Fibroblast of lung (primary cell): ENCODE measurements at regions not wholly inside any gene's neighbourhood (a gene's known extent, or its start where the extent isn't known, plus 50 kb on each side); places are given as distances from the start of the nearest gene placed in this dataset.

Experiments used
- DNase-seq, 2 donors: peaks; one replicate each; pipeline versions ENCODE4 v3.0.0 to v3.0.0-alpha.2; 2010; ENCODE audit warnings: low read depth in 2 of 2
- H2AFZ ChIP-seq: 2 replicates; pipeline ENCODE4 v1.5.1; 2012; ENCODE audit warnings: low read length, control low read depth, inconsistent platforms
- H3K27ac ChIP-seq: 2 replicates; pipeline ENCODE4 v1.5.1; 2011; ENCODE audit warnings: low read length, control low read depth; ENCODE audit not compliant: insufficient read depth
- H3K27me3 ChIP-seq: 2 replicates; pipeline ENCODE4 v1.5.1; 2011; ENCODE audit warnings: mild to moderate bottlenecking, low read length; ENCODE audit not compliant: control insufficient read depth, insufficient read depth
- H3K36me3 ChIP-seq: 2 replicates; pipeline ENCODE4 v1.5.1; 2011; ENCODE audit warnings: low read length; ENCODE audit not compliant: control insufficient read depth, insufficient read depth
- H3K4me1 ChIP-seq: 2 replicates; pipeline ENCODE4 v1.5.1; 2011; ENCODE audit warnings: low read length; ENCODE audit not compliant: control insufficient read depth, insufficient read depth; ENCODE audit errors: extremely low read depth
- H3K4me2 ChIP-seq: 2 replicates; pipeline ENCODE4 v1.5.1; 2011; ENCODE audit warnings: low read length, control low read depth; ENCODE audit not compliant: insufficient read depth; ENCODE audit errors: extremely low read depth
- H3K4me3 ChIP-seq, 4 experiments: fragments of 200-600 bp in 1 of 4; sonication (generic) in 1 of 4; replicated peaks in 1 of 4; 2 replicates each; pipeline ENCODE4 v1.5.1; 2011 to 2016; ENCODE audit warnings: low read length in 4 of 4, low read depth in 3 of 4, mild to moderate bottlenecking in 3 of 4, control low read depth in 2 of 4, inconsistent platforms in 1 of 4, mixed read lengths in 1 of 4; ENCODE audit not compliant: insufficient read depth in 1 of 4; ENCODE audit errors: control extremely low read depth in 1 of 4
- H3K79me2 ChIP-seq: 2 replicates; pipeline ENCODE4 v1.5.1; 2012; ENCODE audit warnings: mild to moderate bottlenecking, low read length, inconsistent platforms; ENCODE audit not compliant: control insufficient read depth, insufficient read depth
- H3K9ac ChIP-seq: 2 replicates; pipeline ENCODE4 v1.5.1; 2011; ENCODE audit warnings: mild to moderate bottlenecking, low read length, control low read depth; ENCODE audit not compliant: insufficient read depth
- H3K9me3 ChIP-seq: 2 replicates; pipeline ENCODE4 v1.5.1; 2012; ENCODE audit warnings: low read depth, low read length; ENCODE audit not compliant: control insufficient read depth, insufficient read depth
- H4K20me1 ChIP-seq: 2 replicates; pipeline ENCODE4 v1.5.1; 2011; ENCODE audit warnings: low read length; ENCODE audit not compliant: control insufficient read depth, insufficient read depth; ENCODE audit errors: extremely low read depth
- CTCF ChIP-seq, 2 donors: IDR thresholded peaks in 1 of 2; conservative IDR thresholded peaks in 1 of 2; 1 replicate in 1 of 2; 2 replicates in 1 of 2; pipeline ENCODE4 v1.5.1; 2011 to 2012; ENCODE audit warnings: low read length in 2 of 2, control low read depth in 1 of 2, inconsistent platforms in 1 of 2, low read depth in 1 of 2, mild to moderate bottlenecking in 1 of 2
- EZH2 ChIP-seq: IDR thresholded peaks from 2 replicates; pipeline ENCODE4 v1.5.1; 2012; ENCODE audit warnings: low read length, control low read depth, mild to moderate bottlenecking; ENCODE audit errors: missing control alignments

GRCh38 chr2:11962707-11963328 lies 216.4 kb downstream of the LPIN1 start:
- H3K4me3 ChIP-seq = no peak overlapping the region

GRCh38 chr2:11963966-11964365 lies 217.5 kb downstream of the LPIN1 start:
- Histone ChIP-seq H3K36me3 (no peaks in the 10 kb centered on the region), H3K4me1 (no peaks in the 10 kb centered on the region), H4K20me1 (no peaks in the 10 kb centered on the region), H3K27ac (no peak overlapping the region), H3K9me3 (no peaks in the 10 kb centered on the region), H3K27me3 (no peaks in the 10 kb centered on the region), H3K4me2 (no peak overlapping the region), H3K4me3 (no peak overlapping the region), H2AFZ (no peak overlapping the region), H3K9ac (no peak overlapping the region), H3K79me2 (no peaks in the 10 kb centered on the region)
- no peak for DNase-seq
- TF ChIP-seq EZH2 (no peak), CTCF (conservative IDR thresholded peaks at IDR 0.05 in 1 of 2, IDR thresholded peaks at IDR 0.05 in 1 of 2; ENCODE audit: low read depth in 1 of 2, low read length in 2 of 2) (no peak)

More at GRCh38 chr2:11962707-11963328, 216.4 kb downstream of the LPIN1 start:
- no peaks in the 10 kb centered on the region for H3K27me3 ChIP-seq
- no peaks in the 10 kb centered on the region for H3K36me3 ChIP-seq
- no peak overlapping the region for H3K9ac ChIP-seq
- H2AFZ ChIP-seq = no peak overlapping the region
- no peak for TF ChIP-seq EZH2
- TF ChIP-seq CTCF (conservative IDR thresholded peaks at IDR 0.05 in 1 of 2, IDR thresholded peaks at IDR 0.05 in 1 of 2; ENCODE audit: low read depth in 1 of 2, low read length in 2 of 2) = no peak
- no peak for DNase-seq
- H3K79me2 ChIP-seq = no peaks in the 10 kb centered on the region
- H3K4me1 ChIP-seq = no peaks in the 10 kb centered on the region
- H3K27ac ChIP-seq = no peak overlapping the region
- no peaks in the 10 kb centered on the region for H4K20me1 ChIP-seq
- no peak overlapping the region for H3K4me2 ChIP-seq
- H3K9me3 ChIP-seq = no peaks in the 10 kb centered on the region

- Histone ChIP-seq H3K9ac (no peak overlapping the region), H2AFZ (no peak overlapping the region), H3K4me1 (no peaks in the 10 kb centered on the region), H3K27me3 (no peaks in the 10 kb centered on the region), H3K4me3 (no peak overlapping the region), H3K79me2 (no peaks in the 10 kb centered on the region), H3K27ac (no peak overlapping the region), H4K20me1 (no peaks in the 10 kb centered on the region), H3K36me3 (no peaks in the 10 kb centered on the region), H3K9me3 (no peaks in the 10 kb centered on the region), H3K4me2 (no peak overlapping the region)
- TF ChIP-seq CTCF (conservative IDR thresholded peaks at IDR 0.05 in 1 of 2, IDR thresholded peaks at IDR 0.05 in 1 of 2; ENCODE audit: low read depth in 1 of 2, low read length in 2 of 2) (no peak), EZH2 (no peak)
- peak; percentile 61 to 86 for DNase-seq
Measured at GRCh38 chr2:11967946-11968465, 221.6 kb downstream of the LPIN1 start.
